HG03520 (cell line): ENCODE measurements at regions not wholly inside any gene's neighbourhood (a gene's known extent, or its start where the extent isn't known, plus 50 kb on each side); places are given as distances from the start of the nearest gene placed in this dataset.
"Not testable (repeated sequence)": the region's sequence is repeated elsewhere in the genome, so short reads cannot be mapped to it uniquely, and the experiment has no call there.

ENCODE experiments used
- ATAC-seq: cut with Tn5 transposase; IDR thresholded peaks from one replicate; pipeline ENCODE4 v1.9.1; 2021; ENCODE audit warnings: mild to moderate bottlenecking, moderate library complexity; ENCODE audit not compliant: unreplicated experiment

- no peak for ATAC-seq
Observed at GRCh38 chr3:94398036-94398435, 335.2 kb downstream of the NSUN3 start.

GRCh38 chr3:94401466-94401865, 338.6 kb downstream of the NSUN3 start:
- ATAC-seq = no peak

- ATAC-seq = no peak
Observed at GRCh38 chr3:94402126-94402525, 339.3 kb downstream of the NSUN3 start.

GRCh38 chr3:94405258-94406035, 342.6 kb downstream of the NSUN3 start:
- ATAC-seq = no peak

GRCh38 chr3:94406595-94406994, 343.7 kb downstream of the NSUN3 start:
- no peak for ATAC-seq

GRCh38 chr3:94412936-94413335, 350.1 kb downstream of the NSUN3 start:
- ATAC-seq = not testable (repeated sequence)

- no peak for ATAC-seq
Observed at GRCh38 chr3:94413336-94414108, 350.7 kb downstream of the NSUN3 start.

GRCh38 chr3:94414418-94414817, 351.6 kb downstream of the NSUN3 start:
- ATAC-seq = no peak

GRCh38 chr3:94416768-94417167, 353.9 kb downstream of the NSUN3 start:
- ATAC-seq = no peak

GRCh38 chr3:94417963-94418455, 355.1 kb downstream of the NSUN3 start:
- no peak for ATAC-seq

GRCh38 chr3:94420931-94421330, 358.1 kb downstream of the NSUN3 start:
- no peak for ATAC-seq

GRCh38 chr3:94423578-94423977, 360.7 kb downstream of the NSUN3 start:
- ATAC-seq = no peak

GRCh38 chr3:94429517-94429916, 366.7 kb downstream of the NSUN3 start:
- ATAC-seq = no peak

- ATAC-seq = no peak
Observed at GRCh38 chr3:94431876-94432570, 369.2 kb downstream of the NSUN3 start.

GRCh38 chr3:94433811-94434210, 370.9 kb downstream of the NSUN3 start:
- no peak for ATAC-seq

- ATAC-seq = no peak
Observed at GRCh38 chr3:94440767-94441493, 378.1 kb downstream of the NSUN3 start.

- ATAC-seq = no peak
Observed at GRCh38 chr3:94441494-94441847, 378.6 kb downstream of the NSUN3 start.

GRCh38 chr3:94453864-94454263, 391.0 kb downstream of the NSUN3 start:
- ATAC-seq = no peak

GRCh38 chr3:94459167-94459566, 396.3 kb downstream of the NSUN3 start:
- no peak for ATAC-seq

GRCh38 chr3:94460931-94461330, 398.1 kb downstream of the NSUN3 start:
- ATAC-seq = no peak

- no peak for ATAC-seq
Observed at GRCh38 chr3:94462931-94463330, 400.1 kb downstream of the NSUN3 start.
